GM12865 (cell line): ENCODE measurements at regions not wholly inside any gene's neighbourhood (a gene's known extent, or its start where the extent isn't known, plus 50 kb on each side); places are given as distances from the start of the nearest gene placed in this dataset.

Experiments
- DNase-seq: peaks from one replicate; pipeline ENCODE4 v3.0.0; 2010; ENCODE audit warnings: low read depth
- H3K4me3 ChIP-seq: 2 replicates; pipeline ENCODE4 v1.5.1; 2011; ENCODE audit warnings: mild to moderate bottlenecking, low read depth, low read length, control low read depth
- TF ChIP-seq, protein P1 (sequence below): IDR thresholded peaks from 2 replicates; pipeline ENCODE4 v1.5.1; 2011; ENCODE audit warnings: low read length, control low read depth, low read depth, inconsistent platforms; ENCODE audit not compliant: insufficient read depth; ENCODE audit errors: missing control alignments

DNA sequence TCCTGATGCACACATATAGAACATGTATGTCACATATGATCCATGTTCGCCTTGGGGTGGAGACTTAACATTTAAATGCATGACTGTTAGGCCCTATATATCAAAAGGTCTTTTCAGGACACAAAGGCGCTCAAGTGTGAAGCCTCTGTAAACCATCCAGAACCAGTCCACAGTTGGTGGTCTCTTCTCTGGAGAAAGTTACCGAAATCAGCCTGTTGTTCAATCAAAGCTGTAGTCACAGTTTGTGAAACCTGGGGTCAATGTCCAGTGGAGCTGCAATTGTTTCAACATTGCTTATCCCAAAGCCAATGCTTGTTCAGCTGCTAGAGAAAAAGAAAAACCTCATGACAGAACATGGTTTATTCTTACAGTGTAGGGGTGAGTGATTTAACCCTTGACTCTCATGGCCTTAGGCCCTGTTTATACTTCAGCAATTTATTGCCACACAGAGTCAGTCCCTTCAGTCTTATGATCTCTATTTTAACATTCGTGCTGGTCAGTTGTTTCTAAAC lies 193.6 kb upstream of the CST7 start:
- no peak for DNase-seq
- H3K4me3 ChIP-seq: no peak overlapping the region

GRCh38 chr20:24756292-24757025 lies 192.6 kb upstream of the CST7 start:
- TF ChIP-seq, protein P1, sequence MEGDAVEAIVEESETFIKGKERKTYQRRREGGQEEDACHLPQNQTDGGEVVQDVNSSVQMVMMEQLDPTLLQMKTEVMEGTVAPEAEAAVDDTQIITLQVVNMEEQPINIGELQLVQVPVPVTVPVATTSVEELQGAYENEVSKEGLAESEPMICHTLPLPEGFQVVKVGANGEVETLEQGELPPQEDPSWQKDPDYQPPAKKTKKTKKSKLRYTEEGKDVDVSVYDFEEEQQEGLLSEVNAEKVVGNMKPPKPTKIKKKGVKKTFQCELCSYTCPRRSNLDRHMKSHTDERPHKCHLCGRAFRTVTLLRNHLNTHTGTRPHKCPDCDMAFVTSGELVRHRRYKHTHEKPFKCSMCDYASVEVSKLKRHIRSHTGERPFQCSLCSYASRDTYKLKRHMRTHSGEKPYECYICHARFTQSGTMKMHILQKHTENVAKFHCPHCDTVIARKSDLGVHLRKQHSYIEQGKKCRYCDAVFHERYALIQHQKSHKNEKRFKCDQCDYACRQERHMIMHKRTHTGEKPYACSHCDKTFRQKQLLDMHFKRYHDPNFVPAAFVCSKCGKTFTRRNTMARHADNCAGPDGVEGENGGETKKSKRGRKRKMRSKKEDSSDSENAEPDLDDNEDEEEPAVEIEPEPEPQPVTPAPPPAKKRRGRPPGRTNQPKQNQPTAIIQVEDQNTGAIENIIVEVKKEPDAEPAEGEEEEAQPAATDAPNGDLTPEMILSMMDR: no peak
- DNase-seq: no peak
- no peak overlapping the region for H3K4me3 ChIP-seq

More for the DNA sequence above, 193.6 kb upstream of the CST7 start:
- TF ChIP-seq, protein P1: no peak

GRCh38 chr20:24761220-24762065 lies 187.6 kb upstream of the CST7 start:
- TF ChIP-seq, protein P1: no peak
- no peak for DNase-seq
- no peak overlapping the region for H3K4me3 ChIP-seq

- H3K4me3 ChIP-seq: no peak overlapping the region
- TF ChIP-seq, protein P1: no peak
- DNase-seq: no peak
Measured at GRCh38 chr20:24762371-24762770, 186.7 kb upstream of the CST7 start.

- DNase-seq: no peak
- TF ChIP-seq, protein P1: no peak
- no peak overlapping the region for H3K4me3 ChIP-seq
Measured at GRCh38 chr20:24762791-24763350, 186.2 kb upstream of the CST7 start.

DNA sequence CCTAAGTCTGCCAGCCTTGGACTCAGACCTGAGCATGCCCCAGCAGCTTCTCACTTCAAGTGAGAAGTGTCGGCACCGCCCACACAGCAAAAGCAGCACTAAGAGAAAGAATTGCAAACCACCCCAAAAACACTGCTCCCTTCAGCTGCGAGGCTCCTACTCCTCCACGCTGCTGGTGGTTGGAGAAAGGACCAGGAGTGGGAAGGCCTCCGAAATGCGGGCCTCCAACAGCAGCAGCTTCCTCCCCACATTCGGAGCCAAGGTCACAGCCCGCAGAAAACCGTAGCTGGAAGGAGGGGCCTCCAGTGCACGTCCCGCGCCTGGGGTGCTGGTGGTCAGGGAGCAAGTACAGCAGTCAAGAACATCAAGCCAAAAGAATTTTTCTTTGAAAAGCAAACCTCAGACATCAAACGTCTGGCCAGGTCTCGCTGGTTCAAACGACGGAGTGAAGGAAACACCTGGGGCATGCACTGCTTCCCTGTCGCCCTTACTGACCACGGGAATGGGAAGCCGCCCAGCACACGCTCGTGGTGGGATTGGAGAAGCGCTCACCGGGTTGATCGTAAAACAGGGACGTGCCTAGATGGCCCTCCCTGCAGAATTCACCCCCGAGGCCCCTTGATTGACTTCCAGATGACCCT lies 185.6 kb upstream of the CST7 start:
- no peak for DNase-seq
- TF ChIP-seq, protein P1: no peak
- no peak overlapping the region for H3K4me3 ChIP-seq
